ENCODE measurements at regions not wholly inside any gene's neighbourhood (a gene's known extent, or its start where the extent isn't known, plus 50 kb on each side); places are given as distances from the start of the nearest gene placed in this dataset.
"Not testable (repeated sequence)": the region's sequence is repeated elsewhere in the genome, so short reads cannot be mapped to it uniquely, and the experiment has no call there.

GRCh38 chr4:13984991-13985800, 357.7 kb upstream of the BOD1L1 start:
- no peak for DNase-seq (ENCODE audit: low read depth in 2 of 2)

- DNase-seq (ENCODE audit: low read depth in 2 of 2) = no peak
Observed at GRCh38 chr4:13985837-13986236, 358.3 kb upstream of the BOD1L1 start.

- DNase-seq (ENCODE audit: low read depth in 2 of 2) = no peak
Observed at GRCh38 chr4:13986548-13986947, 359.0 kb upstream of the BOD1L1 start.

- no peak for DNase-seq (ENCODE audit: low read depth in 2 of 2)
Observed at GRCh38 chr4:13988353-13989305, 361.1 kb upstream of the BOD1L1 start.

GRCh38 chr4:13989501-13989900, 362.0 kb upstream of the BOD1L1 start:
- no peak for DNase-seq (ENCODE audit: low read depth in 2 of 2)

- DNase-seq (ENCODE audit: low read depth in 2 of 2) = no peak
Observed at GRCh38 chr4:13990596-13991589, 363.4 kb upstream of the BOD1L1 start.

- DNase-seq (ENCODE audit: low read depth in 2 of 2) = no peak
Observed at GRCh38 chr4:13992041-13992440, 364.5 kb upstream of the BOD1L1 start.

GRCh38 chr4:13992975-13993520, 365.5 kb upstream of the BOD1L1 start:
- no peak for DNase-seq (ENCODE audit: low read depth in 2 of 2)

GRCh38 chr4:13994016-13994415, 366.5 kb upstream of the BOD1L1 start:
- no peak for DNase-seq (ENCODE audit: low read depth in 2 of 2)

- no peak for DNase-seq (ENCODE audit: low read depth in 2 of 2)
Observed at GRCh38 chr4:13998850-13999445, 371.4 kb upstream of the BOD1L1 start.

- DNase-seq (ENCODE audit: low read depth in 2 of 2) = no peak
Observed at GRCh38 chr4:14000091-14000814, 372.7 kb upstream of the BOD1L1 start.

- not testable (repeated sequence) for DNase-seq (ENCODE audit: low read depth in 2 of 2)
Observed at GRCh38 chr4:14002331-14002730, 374.8 kb upstream of the BOD1L1 start.

GRCh38 chr4:14008494-14008893, 381.0 kb upstream of the BOD1L1 start:
- DNase-seq (ENCODE audit: low read depth in 2 of 2) = no peak

- no peak for DNase-seq (ENCODE audit: low read depth in 2 of 2)
Observed at GRCh38 chr4:14018191-14018853, 390.8 kb upstream of the BOD1L1 start.

- no peak for DNase-seq (ENCODE audit: low read depth in 2 of 2)
Observed at GRCh38 chr4:14022456-14022855, 394.9 kb upstream of the BOD1L1 start.

GRCh38 chr4:14023036-14023435, 395.5 kb upstream of the BOD1L1 start:
- DNase-seq (ENCODE audit: low read depth in 2 of 2) = no peak

GRCh38 chr4:14023896-14024295, 396.4 kb upstream of the BOD1L1 start:
- DNase-seq (ENCODE audit: low read depth in 2 of 2) = no peak

GRCh38 chr4:14025111-14025510, 397.6 kb upstream of the BOD1L1 start:
- DNase-seq (ENCODE audit: low read depth in 2 of 2) = no peak

- DNase-seq (ENCODE audit: low read depth in 2 of 2) = no peak
Observed at GRCh38 chr4:14025891-14026290, 398.4 kb upstream of the BOD1L1 start.

GRCh38 chr4:14028862-14029261, 401.3 kb upstream of the BOD1L1 start:
- no peak for DNase-seq (ENCODE audit: low read depth in 2 of 2)

Measured in stimulated activated CD4-positive, alpha-beta T cell treated with anti-CD3 and anti-CD28 coated beads, Interleukin-4, amount 100 ng/mL, for 48 hours (primary cell).